CD14-positive monocyte (primary cell): ENCODE measurements at regions not wholly inside any gene's neighbourhood (a gene's known extent, or its start where the extent isn't known, plus 50 kb on each side); places are given as distances from the start of the nearest gene placed in this dataset.

Experiments
- DNase-seq, 3 donors: peaks; one replicate each; pipeline ENCODE4 v3.0.0-alpha.2; 2011 to 2022
- H2AFZ ChIP-seq: 2 replicates; pipeline ENCODE4 v1.6.0; 2012; ENCODE audit warnings: mild to moderate bottlenecking, low read depth, low read length, inconsistent platforms; ENCODE audit not compliant: insufficient read depth, poor library complexity, severe bottlenecking
- H3K27ac ChIP-seq, 2 donors: 1 replicate in 1 of 2; 2 replicates in 1 of 2; pipeline ENCODE4 v1.5.1; 2012 to 2013; ENCODE audit warnings: low read length in 2 of 2, control low read depth in 1 of 2, inconsistent platforms in 1 of 2, low read depth in 1 of 2, mild to moderate bottlenecking in 1 of 2
- H3K27me3 ChIP-seq, 2 donors: one replicate each; pipeline versions ENCODE4 v1.6.0 to v1.6.1; 2011 to 2013; ENCODE audit warnings: low read length in 2 of 2; ENCODE audit not compliant: control insufficient read depth in 2 of 2, insufficient read depth in 2 of 2
- H3K36me3 ChIP-seq, 2 donors: replicated peaks in 1 of 2; 1 replicate in 1 of 2; 2 replicates in 1 of 2; pipeline versions ENCODE4 v1.5.1 to v1.6.1; 2012 to 2013; ENCODE audit warnings: low read length in 2 of 2, control low read depth in 1 of 2, inconsistent platforms in 1 of 2, mild to moderate bottlenecking in 1 of 2; ENCODE audit not compliant: insufficient read depth in 2 of 2, control insufficient read depth in 1 of 2
- H3K4me1 ChIP-seq, 2 donors: 1 replicate in 1 of 2; 2 replicates in 1 of 2; pipeline versions ENCODE4 v1.5.1 to v1.6.1; 2012 to 2013; ENCODE audit warnings: low read length in 2 of 2, control low read depth in 1 of 2, inconsistent platforms in 1 of 2, mild to moderate bottlenecking in 1 of 2, moderate library complexity in 1 of 2; ENCODE audit not compliant: insufficient read depth in 2 of 2, control insufficient read depth in 1 of 2
- H3K4me2 ChIP-seq: replicated peaks from 2 replicates; pipeline ENCODE3; 2012; ENCODE audit warnings: low read length, moderate library complexity, mild to moderate bottlenecking; ENCODE audit not compliant: poor library complexity, severe bottlenecking; ENCODE audit errors: extremely low read depth
- H3K4me3 ChIP-seq, 3 experiments: fragments of 200-600 bp in 1 of 3; sonication (generic) in 1 of 3; replicated peaks in 1 of 3; 1 replicate in 2 of 3; 2 replicates in 1 of 3; pipeline ENCODE4 v1.5.1; 2011 to 2013; ENCODE audit warnings: low read length in 3 of 3, mild to moderate bottlenecking in 3 of 3, control low read depth in 2 of 3, low read depth in 2 of 3, inconsistent platforms in 1 of 3, moderate library complexity in 1 of 3
- H3K79me2 ChIP-seq: 2 replicates; pipeline ENCODE4 v1.6.0; 2012; ENCODE audit warnings: mild to moderate bottlenecking, control low read depth, inconsistent platforms, low read length, moderate library complexity; ENCODE audit not compliant: insufficient read depth
- H3K9ac ChIP-seq: 2 replicates; pipeline ENCODE4 v1.6.0; 2017; ENCODE audit warnings: low read length, mild to moderate bottlenecking; ENCODE audit not compliant: insufficient read depth, poor library complexity, severe bottlenecking
- H3K9me3 ChIP-seq, 2 donors: replicated peaks in 1 of 2; 1 replicate in 1 of 2; 2 replicates in 1 of 2; pipeline versions ENCODE4 v1.5.1 to v1.6.1; 2012 to 2013; ENCODE audit warnings: low read length in 2 of 2, control low read depth in 1 of 2; ENCODE audit not compliant: control insufficient read depth in 1 of 2, insufficient read depth in 1 of 2
- H4K20me1 ChIP-seq: 2 replicates; pipeline ENCODE4 v1.6.0; 2012; ENCODE audit warnings: mild to moderate bottlenecking, low read length, control low read depth, moderate library complexity; ENCODE audit not compliant: insufficient read depth
- H3K27ac Mint-ChIP-seq, 7 donors: one replicate each; pipeline ENCODE4 v1.8.0; 2020; ENCODE audit warnings: mild to moderate bottlenecking in 7 of 7, mixed read lengths in 7 of 7, moderate library complexity in 6 of 7, inconsistent platforms in 2 of 7
- H3K27me3 Mint-ChIP-seq, 3 donors: one replicate each; pipeline ENCODE4 v1.8.0; 2021 to 2022; ENCODE audit warnings: low read depth in 3 of 3, mild to moderate bottlenecking in 3 of 3, mixed read lengths in 3 of 3, moderate library complexity in 3 of 3, inconsistent platforms in 1 of 3
- H3K36me3 Mint-ChIP-seq, 2 donors: one replicate each; pipeline ENCODE4 v1.8.0; 2020; ENCODE audit warnings: mixed read lengths in 2 of 2, inconsistent platforms in 1 of 2, mild to moderate bottlenecking in 1 of 2
- H3K4me1 Mint-ChIP-seq: one replicate; pipeline ENCODE4 v1.8.0; 2020; ENCODE audit warnings: mild to moderate bottlenecking, mixed read lengths
- H3K4me3 Mint-ChIP-seq, 2 donors: one replicate each; pipeline ENCODE4 v1.8.0; 2020; ENCODE audit warnings: mild to moderate bottlenecking in 2 of 2, mixed read lengths in 2 of 2, moderate library complexity in 1 of 2
- H3K9me3 Mint-ChIP-seq, 7 donors: one replicate each; pipeline ENCODE4 v1.8.0; 2020 to 2022; ENCODE audit warnings: mixed read lengths in 7 of 7, mild to moderate bottlenecking in 6 of 7, moderate library complexity in 6 of 7, inconsistent platforms in 2 of 7
- CTCF ChIP-seq: fragments of 200-600 bp; IDR thresholded peaks from one replicate; pipeline ENCODE4 v1.8.0; 2022; ENCODE audit warnings: antibody characterized with exemption, mild to moderate bottlenecking
- WGBS: methylation state at CpG from one replicate; pipeline ENCODE4 v1.1.5; 2013; ENCODE audit warnings: missing lambda C conversion rate; ENCODE audit not compliant: insufficient coverage; 5-methylcytosine and 5-hydroxymethylcytosine counted together
- intact Hi-C, 2 donors: fragments of 100-400 bp; cut with micrococcal nuclease; formaldehyde crosslinking; loops; one replicate each; pipeline versions ENCODE4 v1.15.0 to v1.15.1; 2023

DNA sequence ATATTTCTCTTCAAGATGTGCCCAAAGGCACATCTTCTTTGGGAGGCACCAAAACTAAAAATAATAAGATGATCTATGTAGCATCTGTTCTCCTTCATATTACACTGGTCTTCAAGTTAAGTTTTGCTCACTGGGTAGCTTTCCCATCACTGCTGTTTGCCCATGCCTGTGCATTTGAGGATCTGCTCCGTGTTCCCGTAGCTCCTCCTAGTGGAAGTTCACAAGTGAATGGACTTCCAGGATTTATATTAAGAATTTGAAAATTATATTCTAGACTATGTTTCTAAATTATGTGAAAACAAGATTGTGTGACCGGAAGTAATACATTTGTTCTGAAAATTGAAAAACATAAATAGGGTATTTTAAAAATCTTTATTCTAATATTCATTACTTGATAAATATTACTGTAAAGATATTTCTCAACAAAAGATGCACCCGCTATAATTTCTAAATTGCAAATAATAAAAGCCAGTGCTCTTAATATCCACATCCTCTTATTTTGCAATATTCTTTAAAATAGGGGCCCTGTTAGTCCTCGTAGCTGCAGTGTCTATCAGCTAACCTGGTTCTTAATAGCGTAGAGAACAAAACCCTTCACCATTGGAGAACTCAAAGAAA lies 147.7 kb downstream of the RBM46 start:
- Mint-ChIP-seq H3K9me3 (peaks cover 0 to 12% (median 6%) of the 10 kb centered on the region in 7 donors), H3K27ac (no peak overlapping the region), H3K4me3 (no peak overlapping the region), H3K27me3 (no peaks in the 10 kb centered on the region), H3K4me1 (no peaks in the 10 kb centered on the region), H3K36me3 (no peaks in the 10 kb centered on the region)
- H3K9me3 ChIP-seq: peaks cover 8 to 16% of the 10 kb centered on the region in 2 donors
- H3K9ac ChIP-seq: no peak overlapping the region
- no peaks in the 10 kb centered on the region for H3K79me2 ChIP-seq
- no peak overlapping the region for H3K27ac ChIP-seq
- WGBS: 60% methylated on average over 1 of the region's 6 CpGs
- no peak for TF ChIP-seq CTCF
- no peak overlapping the region for H3K4me3 ChIP-seq
- no peaks in the 10 kb centered on the region for H3K27me3 ChIP-seq
- no peaks in the 10 kb centered on the region for H3K36me3 ChIP-seq
- H4K20me1 ChIP-seq: no peaks in the 10 kb centered on the region
- intact Hi-C loops: no loop called here
- no peaks in the 10 kb centered on the region for H3K4me1 ChIP-seq
- no peak for DNase-seq
- no peak overlapping the region for H2AFZ ChIP-seq
- no peak overlapping the region for H3K4me2 ChIP-seq

DNA sequence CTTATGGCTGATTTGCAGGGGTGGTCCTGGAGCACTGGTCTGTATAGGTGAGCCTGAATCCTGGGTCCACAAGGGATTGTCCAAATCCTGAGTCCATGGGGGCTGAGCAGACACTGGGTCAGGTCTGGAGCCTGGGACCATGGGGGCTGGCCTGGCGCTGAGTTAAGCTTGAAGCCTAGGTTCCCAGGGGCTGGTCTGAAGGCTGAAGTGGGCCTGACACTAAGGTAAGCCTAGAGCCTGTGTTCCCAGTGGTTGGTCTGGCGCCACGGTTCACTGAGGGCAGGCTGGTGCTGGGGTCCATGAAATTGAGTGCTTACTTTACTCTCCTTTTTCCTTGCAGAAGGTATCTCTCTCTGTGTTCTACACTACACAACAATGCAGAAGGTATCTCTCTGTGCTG lies 155.8 kb downstream of the RBM46 start:
- WGBS: 100% methylated on average over 1 of the region's 3 CpGs

More for the DNA sequence above, 155.8 kb downstream of the RBM46 start:
- H3K36me3 Mint-ChIP-seq: no peaks in the 10 kb centered on the region
- Histone ChIP-seq H4K20me1 (no peaks in the 10 kb centered on the region), H3K4me3 (no peak overlapping the region), H3K9ac (no peak overlapping the region), H3K27me3 (no peaks in the 10 kb centered on the region), H3K79me2 (no peaks in the 10 kb centered on the region), H3K27ac (no peak overlapping the region), H3K36me3 (no peaks in the 10 kb centered on the region), H3K9me3 (peaks cover 8 to 9% of the 10 kb centered on the region in 2 donors), H2AFZ (no peak overlapping the region), H3K4me2 (no peak overlapping the region), H3K4me1 (no peaks in the 10 kb centered on the region)
- H3K27ac Mint-ChIP-seq: no peak overlapping the region
- intact Hi-C loops: no loop called here
- H3K4me1 Mint-ChIP-seq: no peaks in the 10 kb centered on the region
- peaks cover 0 to 2% (median 0%) of the 10 kb centered on the region in 3 donors for H3K27me3 Mint-ChIP-seq
- peaks cover 4 to 15% (median 9%) of the 10 kb centered on the region in 7 donors for H3K9me3 Mint-ChIP-seq
- H3K4me3 Mint-ChIP-seq: no peak overlapping the region
- no peak for TF ChIP-seq CTCF
- no peak for DNase-seq
